ENCODE measurements at regions not wholly inside any gene's neighbourhood (a gene's known extent, or its start where the extent isn't known, plus 50 kb on each side); places are given as distances from the start of the nearest gene placed in this dataset.

GRCh38 chr5:128736553-128736952 is 198.5 kb upstream of the FBN2 start (continued):
- TF ChIP-seq PPARA (CRISPR knock-in tag; IDR thresholded peaks at IDR 0.05; ENCODE audit: borderline replicate concordance) (no peak), CSDC2 (CRISPR knock-in tag; IDR thresholded peaks at IDR 0.05) (no peak)

- no peak for ATAC-seq
Measured at GRCh38 chr5:128749136-128749898, 211.3 kb upstream of the FBN2 start.

GRCh38 chr5:128750155-128750554 is 212.1 kb upstream of the FBN2 start:
- no peak for ATAC-seq
- TF ChIP-seq TOX (CRISPR knock-in tag; IDR thresholded peaks at IDR 0.05; ENCODE audit: borderline replicate concordance) (no peak), ZNF565 (CRISPR knock-in tag; conservative IDR thresholded peaks at IDR 0.05; ENCODE audit: low read depth) (no peak), ZFP30 (CRISPR knock-in tag; IDR thresholded peaks at IDR 0.05) (no peak), CSDC2 (CRISPR knock-in tag; IDR thresholded peaks at IDR 0.05) (no peak), ISL1 (CRISPR knock-in tag; IDR thresholded peaks at IDR 0.05) (no peak), PATZ1 (CRISPR knock-in tag; IDR thresholded peaks at IDR 0.05; ENCODE audit: borderline replicate concordance) (no peak), BACH2 (CRISPR knock-in tag; IDR thresholded peaks at IDR 0.05; ENCODE audit: borderline replicate concordance) (no peak), SNAI2 (CRISPR knock-in tag; IDR thresholded peaks at IDR 0.05) (no peak), ZC3H10 (CRISPR knock-in tag; IDR thresholded peaks at IDR 0.05) (no peak), ZFP3 (CRISPR knock-in tag; IDR thresholded peaks at IDR 0.05) (no peak)

More at GRCh38 chr5:128749136-128749898, 211.3 kb upstream of the FBN2 start:
- no peak for TF ChIP-seq PATZ1 (CRISPR knock-in tag; IDR thresholded peaks at IDR 0.05; ENCODE audit: borderline replicate concordance)
- no peak for TF ChIP-seq ZNF8 (CRISPR knock-in tag; IDR thresholded peaks at IDR 0.05)
- TF ChIP-seq CSDC2 (CRISPR knock-in tag; IDR thresholded peaks at IDR 0.05) = no peak
- no peak for TF ChIP-seq RARB (CRISPR knock-in tag; IDR thresholded peaks at IDR 0.05)
- TF ChIP-seq ZNF565 (CRISPR knock-in tag; conservative IDR thresholded peaks at IDR 0.05; ENCODE audit: low read depth) = no peak
- TF ChIP-seq SNAI2 (CRISPR knock-in tag; IDR thresholded peaks at IDR 0.05) = no peak
- no peak for TF ChIP-seq OSR1 (CRISPR knock-in tag; IDR thresholded peaks at IDR 0.05)
- no peak for TF ChIP-seq CSRNP3 (CRISPR knock-in tag; IDR thresholded peaks at IDR 0.05)
- TF ChIP-seq POU6F1 (CRISPR knock-in tag; IDR thresholded peaks at IDR 0.05; ENCODE audit: borderline replicate concordance, low read depth) = no peak
- TF ChIP-seq ISL1 (CRISPR knock-in tag; IDR thresholded peaks at IDR 0.05) = no peak
- TF ChIP-seq TCF4 (CRISPR knock-in tag; IDR thresholded peaks at IDR 0.05; ENCODE audit: borderline replicate concordance) = no peak
- TF ChIP-seq TSHZ2 (CRISPR knock-in tag; IDR thresholded peaks at IDR 0.05) = no peak
- no peak for TF ChIP-seq ARNTL (CRISPR knock-in tag; IDR thresholded peaks at IDR 0.05; ENCODE audit: borderline replicate concordance, low read depth)

Data from SK-N-SH treated with all-trans-retinoic acid at 6 μM for 48 hours (cell line).